WTC11 (cell line): ENCODE measurements at regions not wholly inside any gene's neighbourhood (a gene's known extent, or its start where the extent isn't known, plus 50 kb on each side); places are given as distances from the start of the nearest gene placed in this dataset.

Experiments
- JUN ChIP-seq: sonication (generic); formaldehyde crosslinking; IDR thresholded peaks from 2 replicates; pipeline ENCODE4 v1.8.0; 2023; ENCODE audit warnings: mild to moderate bottlenecking, missing genetic modification reagents
- MXD4 ChIP-seq: fragments of 250-450 bp; sonication (Bioruptor Pico); IDR thresholded peaks from 2 replicates; pipeline ENCODE4 v1.8.0; 2021; ENCODE audit warnings: mild to moderate bottlenecking, moderate library complexity, borderline replicate concordance
- NFE2L1 ChIP-seq: sonication (generic); formaldehyde crosslinking; IDR thresholded peaks from 2 replicates; pipeline ENCODE4 v1.8.1; 2023; ENCODE audit warnings: missing genetic modification reagents
- NFYB ChIP-seq: sonication (generic); formaldehyde crosslinking; conservative IDR thresholded peaks from 2 replicates; pipeline ENCODE4 v1.8.0; 2022; ENCODE audit warnings: low read depth, missing genetic modification reagents
- SP1 ChIP-seq: sonication (generic); formaldehyde crosslinking; conservative IDR thresholded peaks from 2 replicates; pipeline ENCODE4 v1.8.1; 2022; ENCODE audit warnings: missing genetic modification reagents
- TF ChIP-seq, protein P1 (sequence below): fragments of 200-600 bp; IDR thresholded peaks from 2 replicates; pipeline ENCODE4 v1.8.0; 2022; ENCODE audit warnings: antibody characterized with exemption
- TF ChIP-seq, protein P2 (sequence below): sonication (generic); formaldehyde crosslinking; IDR thresholded peaks from 2 replicates; pipeline ENCODE4 v1.8.1; 2022; ENCODE audit warnings: low read depth, missing genetic modification reagents, borderline replicate concordance
- TF ChIP-seq, protein P3 (sequence below): sonication (generic); formaldehyde crosslinking; conservative IDR thresholded peaks from 2 replicates; pipeline ENCODE4 v1.8.1; 2022; ENCODE audit warnings: mild to moderate bottlenecking, missing genetic modification reagents
- TF ChIP-seq, protein P4 (sequence below): sonication (generic); formaldehyde crosslinking; IDR thresholded peaks from 2 replicates; pipeline ENCODE4 v1.8.1; 2023; ENCODE audit warnings: mild to moderate bottlenecking, missing genetic modification reagents
- TF ChIP-seq, protein P5 (sequence below): sonication (generic); formaldehyde crosslinking; IDR thresholded peaks from 2 replicates; pipeline ENCODE4 v1.8.0; 2022; ENCODE audit warnings: mild to moderate bottlenecking, missing genetic modification reagents

DNA sequence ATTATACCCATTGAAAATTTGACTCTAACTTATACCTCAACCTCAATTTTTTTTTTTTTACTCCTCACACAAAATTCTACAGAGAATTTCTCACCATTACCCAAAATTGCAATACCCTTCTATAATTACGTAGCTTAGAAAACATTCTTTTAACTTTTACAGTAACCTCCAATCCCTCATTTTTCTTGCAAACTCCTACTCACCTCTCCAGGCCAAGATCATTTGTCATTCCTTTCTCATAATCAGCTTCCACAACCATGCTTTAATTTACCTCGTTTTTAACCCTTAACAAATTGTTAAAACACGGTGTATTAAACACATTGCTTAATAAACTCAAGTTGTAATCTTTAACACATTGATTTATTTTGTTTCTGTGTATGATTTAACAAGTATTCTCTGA, 289.7 kb upstream of the TRAM1L1 start:
- TF ChIP-seq NFE2L1 (CRISPR knock-in tag), result no peak
- TF ChIP-seq, protein P1, sequence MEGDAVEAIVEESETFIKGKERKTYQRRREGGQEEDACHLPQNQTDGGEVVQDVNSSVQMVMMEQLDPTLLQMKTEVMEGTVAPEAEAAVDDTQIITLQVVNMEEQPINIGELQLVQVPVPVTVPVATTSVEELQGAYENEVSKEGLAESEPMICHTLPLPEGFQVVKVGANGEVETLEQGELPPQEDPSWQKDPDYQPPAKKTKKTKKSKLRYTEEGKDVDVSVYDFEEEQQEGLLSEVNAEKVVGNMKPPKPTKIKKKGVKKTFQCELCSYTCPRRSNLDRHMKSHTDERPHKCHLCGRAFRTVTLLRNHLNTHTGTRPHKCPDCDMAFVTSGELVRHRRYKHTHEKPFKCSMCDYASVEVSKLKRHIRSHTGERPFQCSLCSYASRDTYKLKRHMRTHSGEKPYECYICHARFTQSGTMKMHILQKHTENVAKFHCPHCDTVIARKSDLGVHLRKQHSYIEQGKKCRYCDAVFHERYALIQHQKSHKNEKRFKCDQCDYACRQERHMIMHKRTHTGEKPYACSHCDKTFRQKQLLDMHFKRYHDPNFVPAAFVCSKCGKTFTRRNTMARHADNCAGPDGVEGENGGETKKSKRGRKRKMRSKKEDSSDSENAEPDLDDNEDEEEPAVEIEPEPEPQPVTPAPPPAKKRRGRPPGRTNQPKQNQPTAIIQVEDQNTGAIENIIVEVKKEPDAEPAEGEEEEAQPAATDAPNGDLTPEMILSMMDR, result no peak
- no peak for TF ChIP-seq NFYB (CRISPR knock-in tag)
- TF ChIP-seq, protein P2, sequence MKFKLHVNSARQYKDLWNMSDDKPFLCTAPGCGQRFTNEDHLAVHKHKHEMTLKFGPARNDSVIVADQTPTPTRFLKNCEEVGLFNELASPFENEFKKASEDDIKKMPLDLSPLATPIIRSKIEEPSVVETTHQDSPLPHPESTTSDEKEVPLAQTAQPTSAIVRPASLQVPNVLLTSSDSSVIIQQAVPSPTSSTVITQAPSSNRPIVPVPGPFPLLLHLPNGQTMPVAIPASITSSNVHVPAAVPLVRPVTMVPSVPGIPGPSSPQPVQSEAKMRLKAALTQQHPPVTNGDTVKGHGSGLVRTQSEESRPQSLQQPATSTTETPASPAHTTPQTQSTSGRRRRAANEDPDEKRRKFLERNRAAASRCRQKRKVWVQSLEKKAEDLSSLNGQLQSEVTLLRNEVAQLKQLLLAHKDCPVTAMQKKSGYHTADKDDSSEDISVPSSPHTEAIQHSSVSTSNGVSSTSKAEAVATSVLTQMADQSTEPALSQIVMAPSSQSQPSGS (CRISPR knock-in tag), result no peak
- TF ChIP-seq, protein P3, sequence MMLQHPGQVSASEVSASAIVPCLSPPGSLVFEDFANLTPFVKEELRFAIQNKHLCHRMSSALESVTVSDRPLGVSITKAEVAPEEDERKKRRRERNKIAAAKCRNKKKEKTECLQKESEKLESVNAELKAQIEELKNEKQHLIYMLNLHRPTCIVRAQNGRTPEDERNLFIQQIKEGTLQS (CRISPR knock-in tag), result no peak
- TF ChIP-seq, protein P4, sequence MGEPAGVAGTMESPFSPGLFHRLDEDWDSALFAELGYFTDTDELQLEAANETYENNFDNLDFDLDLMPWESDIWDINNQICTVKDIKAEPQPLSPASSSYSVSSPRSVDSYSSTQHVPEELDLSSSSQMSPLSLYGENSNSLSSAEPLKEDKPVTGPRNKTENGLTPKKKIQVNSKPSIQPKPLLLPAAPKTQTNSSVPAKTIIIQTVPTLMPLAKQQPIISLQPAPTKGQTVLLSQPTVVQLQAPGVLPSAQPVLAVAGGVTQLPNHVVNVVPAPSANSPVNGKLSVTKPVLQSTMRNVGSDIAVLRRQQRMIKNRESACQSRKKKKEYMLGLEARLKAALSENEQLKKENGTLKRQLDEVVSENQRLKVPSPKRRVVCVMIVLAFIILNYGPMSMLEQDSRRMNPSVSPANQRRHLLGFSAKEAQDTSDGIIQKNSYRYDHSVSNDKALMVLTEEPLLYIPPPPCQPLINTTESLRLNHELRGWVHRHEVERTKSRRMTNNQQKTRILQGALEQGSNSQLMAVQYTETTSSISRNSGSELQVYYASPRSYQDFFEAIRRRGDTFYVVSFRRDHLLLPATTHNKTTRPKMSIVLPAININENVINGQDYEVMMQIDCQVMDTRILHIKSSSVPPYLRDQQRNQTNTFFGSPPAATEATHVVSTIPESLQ (CRISPR knock-in tag), result no peak
- TF ChIP-seq, protein P5, sequence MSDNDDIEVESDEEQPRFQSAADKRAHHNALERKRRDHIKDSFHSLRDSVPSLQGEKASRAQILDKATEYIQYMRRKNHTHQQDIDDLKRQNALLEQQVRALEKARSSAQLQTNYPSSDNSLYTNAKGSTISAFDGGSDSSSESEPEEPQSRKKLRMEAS, result no peak
- TF ChIP-seq JUN, result no peak
- TF ChIP-seq SP1, result no peak
- TF ChIP-seq MXD4 (CRISPR knock-in tag), result no peak
